Small intestine (tissue), 7 donors: ENCODE measurements at regions not wholly inside any gene's neighbourhood (a gene's known extent, or its start where the extent isn't known, plus 50 kb on each side); places are given as distances from the start of the nearest gene placed in this dataset.

ENCODE experiments used
- DNase-seq, 2 donors: peaks; one replicate each; pipeline versions ENCODE4 v3.0.0 to v3.0.0-alpha.2; 2013
- FAIRE-seq: peaks from 2 replicates; lab custom pipeline; 2012; peaks lifted over from hg19 to GRCh38; lab: Jason Lieb, UNC
- H3K27ac ChIP-seq, 3 donors: one replicate each; pipeline ENCODE4 v1.5.1; 2013; ENCODE audit warnings: low read length in 2 of 3, mild to moderate bottlenecking in 2 of 3, control low read depth in 1 of 3, inconsistent platforms in 1 of 3, low read depth in 1 of 3, moderate library complexity in 1 of 3
- H3K27me3 ChIP-seq, 3 donors: one replicate each; pipeline ENCODE4 v1.6.1; 2013; ENCODE audit warnings: low read length in 3 of 3, inconsistent platforms in 1 of 3; ENCODE audit not compliant: control insufficient read depth in 3 of 3, insufficient read depth in 3 of 3
- H3K36me3 ChIP-seq, 3 donors: one replicate each; pipeline ENCODE4 v1.6.1; 2013; ENCODE audit warnings: low read length in 3 of 3, inconsistent platforms in 1 of 3, low read depth in 1 of 3, mild to moderate bottlenecking in 1 of 3, moderate library complexity in 1 of 3; ENCODE audit not compliant: control insufficient read depth in 3 of 3, insufficient read depth in 2 of 3
- H3K4me1 ChIP-seq, 3 donors: one replicate each; pipeline ENCODE4 v1.6.1; 2013; ENCODE audit warnings: low read length in 2 of 3, inconsistent platforms in 1 of 3, low read depth in 1 of 3, mild to moderate bottlenecking in 1 of 3, moderate library complexity in 1 of 3; ENCODE audit not compliant: control insufficient read depth in 3 of 3, insufficient read depth in 2 of 3
- H3K4me3 ChIP-seq, 3 donors: one replicate each; pipeline ENCODE4 v1.5.1; 2013; ENCODE audit warnings: low read length in 3 of 3, control low read depth in 1 of 3, inconsistent platforms in 1 of 3, low read depth in 1 of 3, mild to moderate bottlenecking in 1 of 3, moderate library complexity in 1 of 3
- H3K9me3 ChIP-seq, 2 donors: one replicate each; pipeline ENCODE4 v1.6.1; 2013; ENCODE audit warnings: low read depth in 1 of 2, low read length in 1 of 2; ENCODE audit not compliant: control insufficient read depth in 2 of 2, insufficient read depth in 1 of 2
- WGBS, 3 donors: extraction: QIAGEN DNeasy Blood & Tissue Kit; methylation state at CpG; one replicate each; pipeline ENCODE4 v1.1.7; 2013; 5-methylcytosine and 5-hydroxymethylcytosine counted together
- donor health status: healthy with polysubstance abuse.
- donor health status: control.
- donor health status: control.
- donor health status: Bipolar disorder and iron deficiency.
- donor health status: healthy.

GRCh38 chr1:56115701-56116100, 463.7 kb downstream of the PLPP3 start:
- H3K4me3 ChIP-seq = no peak overlapping the region
- DNase-seq = no peak
- no peak for FAIRE-seq

GRCh38 chr1:56113679-56114078, 465.7 kb downstream of the PLPP3 start:
- Histone ChIP-seq H3K4me3 (no peak overlapping the region), H3K27me3 (no peaks in the 10 kb centered on the region), H3K27ac (no peak overlapping the region), H3K36me3 (no peaks in the 10 kb centered on the region), H3K4me1 (no peaks in the 10 kb centered on the region), H3K9me3 (no peaks in the 10 kb centered on the region)
- no peak for FAIRE-seq
- DNase-seq = no peak
- WGBS, 3 donors = 68 to 75% (median 72%) methylated on average over 3 of the region's 3 CpGs

More at GRCh38 chr1:56115701-56116100, 463.7 kb downstream of the PLPP3 start:
- Histone ChIP-seq H3K27me3 (peaks cover 0 to 2% (median 0%) of the 10 kb centered on the region in 3 donors), H3K36me3 (no peaks in the 10 kb centered on the region), H3K9me3 (no peaks in the 10 kb centered on the region), H3K4me1 (no peaks in the 10 kb centered on the region), H3K27ac (no peak overlapping the region)
- WGBS, 3 donors = 77 to 88% (median 79%) methylated on average over 3 of the region's 3 CpGs

GRCh38 chr1:56107275-56107638, 472.1 kb downstream of the PLPP3 start:
- no peak overlapping the region for H3K27ac ChIP-seq
- no peaks in the 10 kb centered on the region for H3K36me3 ChIP-seq
- peaks cover 0 to 16% of the 10 kb centered on the region in 2 donors for H3K9me3 ChIP-seq
- no peaks in the 10 kb centered on the region for H3K4me1 ChIP-seq
- DNase-seq = no peak
- no peak for FAIRE-seq
- H3K4me3 ChIP-seq = no peak overlapping the region
- H3K27me3 ChIP-seq = no peaks in the 10 kb centered on the region

GRCh38 chr1:56106531-56107274, 472.7 kb downstream of the PLPP3 start:
- H3K27ac ChIP-seq = no peak overlapping the region
- H3K36me3 ChIP-seq = no peaks in the 10 kb centered on the region
- no peaks in the 10 kb centered on the region for H3K4me1 ChIP-seq
- H3K4me3 ChIP-seq = no peak overlapping the region
- FAIRE-seq = no peak
- no peak for DNase-seq
- H3K9me3 ChIP-seq = peaks cover 0 to 16% of the 10 kb centered on the region in 2 donors
- no peaks in the 10 kb centered on the region for H3K27me3 ChIP-seq
- WGBS, 3 donors = 69 to 86% (median 84%) methylated on average over 2 of the region's 2 CpGs

- Histone ChIP-seq H3K9me3 (peaks cover 0 to 16% of the 10 kb centered on the region in 2 donors), H3K4me1 (peaks cover 0 to 2% (median 0%) of the 10 kb centered on the region in 3 donors), H3K27me3 (no peaks in the 10 kb centered on the region), H3K36me3 (no peaks in the 10 kb centered on the region), H3K4me3 (no peak overlapping the region), H3K27ac (no peak overlapping the region)
- DNase-seq (no peak), FAIRE-seq (no peak)
- 57 to 82% (median 63%) methylated on average over 3 of the region's 3 CpGs for WGBS, 3 donors
Observed at GRCh38 chr1:56105397-56105796, 474.0 kb downstream of the PLPP3 start.

GRCh38 chr1:56099766-56100265, 479.5 kb downstream of the PLPP3 start:
- DNase-seq = no peak
- no peak for FAIRE-seq
- no peaks in the 10 kb centered on the region for H3K27me3 ChIP-seq
- no peaks in the 10 kb centered on the region for H3K36me3 ChIP-seq
- peaks cover 0 to 2% (median 0%) of the 10 kb centered on the region in 3 donors for H3K4me1 ChIP-seq
- H3K27ac ChIP-seq = no peak overlapping the region
- WGBS, 3 donors = 85 to 96% (median 90%) methylated on average over 1 of the region's 1 CpG
- H3K4me3 ChIP-seq = no peak overlapping the region
- H3K9me3 ChIP-seq = peaks cover 0 to 3% of the 10 kb centered on the region in 2 donors

- no peaks in the 10 kb centered on the region for H3K9me3 ChIP-seq
- no peak overlapping the region for H3K4me3 ChIP-seq
- DNase-seq (no peak), FAIRE-seq (no peak)
- H3K4me1 ChIP-seq = peaks cover 0 to 2% (median 0%) of the 10 kb centered on the region in 3 donors
- H3K36me3 ChIP-seq = no peaks in the 10 kb centered on the region
- WGBS, 3 donors = 74 to 85% (median 83%) methylated on average over 2 of the region's 2 CpGs
- H3K27ac ChIP-seq = no peak overlapping the region
- no peaks in the 10 kb centered on the region for H3K27me3 ChIP-seq
Observed at GRCh38 chr1:56098946-56099345, 480.4 kb downstream of the PLPP3 start.

GRCh38 chr1:56097713-56098112, 481.6 kb downstream of the PLPP3 start:
- no peak for FAIRE-seq
- WGBS, 3 donors = 82 to 90% (median 84%) methylated on average over 2 of the region's 2 CpGs

More at GRCh38 chr1:56097713-56098112, 481.6 kb downstream of the PLPP3 start:
- Histone ChIP-seq H3K27me3 (no peaks in the 10 kb centered on the region), H3K27ac (no peak overlapping the region), H3K4me3 (no peak overlapping the region), H3K4me1 (peaks cover 0 to 2% (median 0%) of the 10 kb centered on the region in 3 donors), H3K36me3 (no peaks in the 10 kb centered on the region), H3K9me3 (no peaks in the 10 kb centered on the region)
- no peak for DNase-seq
